ENCODE measurements at regions not wholly inside any gene's neighbourhood (a gene's known extent, or its start where the extent isn't known, plus 50 kb on each side); places are given as distances from the start of the nearest gene placed in this dataset.
A peak's percentile ranks its signal among the peaks of the same experiment; 100 is the strongest.
"Not testable (repeated sequence)": the region's sequence is repeated elsewhere in the genome, so short reads cannot be mapped to it uniquely, and the experiment has no call there.

- not testable (repeated sequence) for H3K36me3 ChIP-seq (ENCODE audit: low read depth); H3K27me3 ChIP-seq (ENCODE audit: insufficient read depth, poor library complexity, severe bottlenecking); ATAC-seq (ENCODE audit: low read depth); H3K27ac ChIP-seq (ENCODE audit: poor library complexity, severe bottlenecking); DNase-seq (ENCODE audit: low spot score); H3K4me3 ChIP-seq (ENCODE audit: severe bottlenecking); H3K4me1 ChIP-seq (ENCODE audit: insufficient read depth, poor library complexity, severe bottlenecking); H3K9me3 ChIP-seq (ENCODE audit: severe bottlenecking)
Observed at GRCh38 chr13:111757094-111757493, 309.9 kb upstream of the SOX1 start.

- H3K4me1 ChIP-seq (ENCODE audit: insufficient read depth, poor library complexity, severe bottlenecking); H3K4me3 ChIP-seq (ENCODE audit: severe bottlenecking); H3K27ac ChIP-seq (ENCODE audit: poor library complexity, severe bottlenecking); H3K9me3 ChIP-seq (ENCODE audit: severe bottlenecking); H3K27me3 ChIP-seq (ENCODE audit: insufficient read depth, poor library complexity, severe bottlenecking); ATAC-seq (ENCODE audit: low read depth); H3K36me3 ChIP-seq (ENCODE audit: low read depth): not testable (repeated sequence)
- DNase-seq (ENCODE audit: low spot score): peak; percentile 2
Observed at GRCh38 chr13:111757618-111758017, 309.3 kb upstream of the SOX1 start.

GRCh38 chr13:111763001-111763872 lies 303.7 kb upstream of the SOX1 start:
- not testable (repeated sequence) for H3K4me1 ChIP-seq (ENCODE audit: insufficient read depth, poor library complexity, severe bottlenecking); H3K27me3 ChIP-seq (ENCODE audit: insufficient read depth, poor library complexity, severe bottlenecking); ATAC-seq (ENCODE audit: low read depth); H3K36me3 ChIP-seq (ENCODE audit: low read depth); H3K4me3 ChIP-seq (ENCODE audit: severe bottlenecking); H3K9me3 ChIP-seq (ENCODE audit: severe bottlenecking); DNase-seq (ENCODE audit: low spot score); H3K27ac ChIP-seq (ENCODE audit: poor library complexity, severe bottlenecking)

GRCh38 chr13:111764550-111764949 lies 302.4 kb upstream of the SOX1 start:
- H3K4me3 ChIP-seq (ENCODE audit: severe bottlenecking); H3K36me3 ChIP-seq (ENCODE audit: low read depth); H3K9me3 ChIP-seq (ENCODE audit: severe bottlenecking); ATAC-seq (ENCODE audit: low read depth); DNase-seq (ENCODE audit: low spot score); H3K27me3 ChIP-seq (ENCODE audit: insufficient read depth, poor library complexity, severe bottlenecking); H3K4me1 ChIP-seq (ENCODE audit: insufficient read depth, poor library complexity, severe bottlenecking); H3K27ac ChIP-seq (ENCODE audit: poor library complexity, severe bottlenecking): not testable (repeated sequence)

- not testable (repeated sequence) for ATAC-seq (ENCODE audit: low read depth); H3K9me3 ChIP-seq (ENCODE audit: severe bottlenecking); DNase-seq (ENCODE audit: low spot score); H3K4me3 ChIP-seq (ENCODE audit: severe bottlenecking); H3K4me1 ChIP-seq (ENCODE audit: insufficient read depth, poor library complexity, severe bottlenecking); H3K27ac ChIP-seq (ENCODE audit: poor library complexity, severe bottlenecking); H3K27me3 ChIP-seq (ENCODE audit: insufficient read depth, poor library complexity, severe bottlenecking); H3K36me3 ChIP-seq (ENCODE audit: low read depth)
Observed at GRCh38 chr13:111764996-111765395, 302.0 kb upstream of the SOX1 start.

- not testable (repeated sequence) for H3K27ac ChIP-seq (ENCODE audit: poor library complexity, severe bottlenecking); H3K9me3 ChIP-seq (ENCODE audit: severe bottlenecking); H3K4me3 ChIP-seq (ENCODE audit: severe bottlenecking); ATAC-seq (ENCODE audit: low read depth); DNase-seq (ENCODE audit: low spot score); H3K4me1 ChIP-seq (ENCODE audit: insufficient read depth, poor library complexity, severe bottlenecking); H3K27me3 ChIP-seq (ENCODE audit: insufficient read depth, poor library complexity, severe bottlenecking); H3K36me3 ChIP-seq (ENCODE audit: low read depth)
Observed at GRCh38 chr13:111775718-111776117, 291.2 kb upstream of the SOX1 start.

GRCh38 chr13:111777351-111777750 lies 289.6 kb upstream of the SOX1 start:
- H3K9me3 ChIP-seq (ENCODE audit: severe bottlenecking); H3K4me3 ChIP-seq (ENCODE audit: severe bottlenecking); H3K27me3 ChIP-seq (ENCODE audit: insufficient read depth, poor library complexity, severe bottlenecking); H3K4me1 ChIP-seq (ENCODE audit: insufficient read depth, poor library complexity, severe bottlenecking); ATAC-seq (ENCODE audit: low read depth); H3K36me3 ChIP-seq (ENCODE audit: low read depth); DNase-seq (ENCODE audit: low spot score); H3K27ac ChIP-seq (ENCODE audit: poor library complexity, severe bottlenecking): not testable (repeated sequence)

GRCh38 chr13:111781395-111781794 lies 285.6 kb upstream of the SOX1 start:
- not testable (repeated sequence) for H3K4me3 ChIP-seq (ENCODE audit: severe bottlenecking); H3K27me3 ChIP-seq (ENCODE audit: insufficient read depth, poor library complexity, severe bottlenecking); H3K27ac ChIP-seq (ENCODE audit: poor library complexity, severe bottlenecking); DNase-seq (ENCODE audit: low spot score); H3K4me1 ChIP-seq (ENCODE audit: insufficient read depth, poor library complexity, severe bottlenecking); H3K9me3 ChIP-seq (ENCODE audit: severe bottlenecking); ATAC-seq (ENCODE audit: low read depth); H3K36me3 ChIP-seq (ENCODE audit: low read depth)

GRCh38 chr13:111787321-111787720 lies 279.6 kb upstream of the SOX1 start:
- not testable (repeated sequence) for H3K27ac ChIP-seq (ENCODE audit: poor library complexity, severe bottlenecking); DNase-seq (ENCODE audit: low spot score); H3K27me3 ChIP-seq (ENCODE audit: insufficient read depth, poor library complexity, severe bottlenecking); H3K4me1 ChIP-seq (ENCODE audit: insufficient read depth, poor library complexity, severe bottlenecking); ATAC-seq (ENCODE audit: low read depth); H3K9me3 ChIP-seq (ENCODE audit: severe bottlenecking); H3K4me3 ChIP-seq (ENCODE audit: severe bottlenecking); H3K36me3 ChIP-seq (ENCODE audit: low read depth)
